GM12801 (cell line): ENCODE measurements at regions not wholly inside any gene's neighbourhood (a gene's known extent, or its start where the extent isn't known, plus 50 kb on each side); places are given as distances from the start of the nearest gene placed in this dataset.

Experiments used
- CTCF ChIP-seq: IDR thresholded peaks from one replicate; pipeline ENCODE4 v1.5.1; 2011; ENCODE audit warnings: control low read depth; ENCODE audit not compliant: insufficient read length; ENCODE audit errors: extremely low read depth

DNA sequence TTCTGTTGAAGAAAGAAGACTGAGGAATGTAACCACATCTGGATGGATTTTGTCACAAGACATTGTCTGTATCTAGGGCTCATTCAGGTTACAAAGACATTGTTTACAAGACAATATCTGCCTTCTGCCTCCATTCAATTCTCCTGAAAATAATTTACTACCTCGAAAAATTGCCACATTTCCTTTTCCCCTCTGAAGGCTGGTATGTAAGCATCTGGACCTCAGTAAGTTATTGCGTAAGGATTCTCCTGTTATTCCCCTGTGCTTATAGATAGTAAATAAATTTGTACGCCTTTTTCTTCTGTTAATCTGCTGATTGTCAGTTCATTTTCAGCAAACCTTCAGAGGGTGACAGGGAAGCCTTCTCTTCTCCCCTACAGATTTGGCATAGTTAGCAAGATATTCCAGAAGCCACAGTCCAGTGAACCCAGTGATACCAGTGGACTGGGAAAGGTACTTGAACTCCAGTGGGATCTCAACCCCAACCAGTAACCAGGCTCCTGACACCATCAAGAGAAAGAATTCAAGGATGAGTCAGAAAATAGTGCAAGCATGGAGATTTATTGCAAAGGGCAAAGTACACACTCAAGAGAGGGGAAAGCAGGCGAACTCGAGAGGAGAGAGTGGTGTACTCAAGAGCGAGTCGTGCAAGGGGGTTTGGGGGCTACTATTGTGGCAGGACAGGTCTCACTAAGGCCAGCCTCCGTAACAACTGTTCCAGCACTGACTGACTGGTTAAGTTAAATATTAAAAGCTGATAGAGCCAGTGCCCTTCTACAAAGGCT is 706.9 kb upstream of the GHITM start:
- no peak for TF ChIP-seq CTCF

DNA sequence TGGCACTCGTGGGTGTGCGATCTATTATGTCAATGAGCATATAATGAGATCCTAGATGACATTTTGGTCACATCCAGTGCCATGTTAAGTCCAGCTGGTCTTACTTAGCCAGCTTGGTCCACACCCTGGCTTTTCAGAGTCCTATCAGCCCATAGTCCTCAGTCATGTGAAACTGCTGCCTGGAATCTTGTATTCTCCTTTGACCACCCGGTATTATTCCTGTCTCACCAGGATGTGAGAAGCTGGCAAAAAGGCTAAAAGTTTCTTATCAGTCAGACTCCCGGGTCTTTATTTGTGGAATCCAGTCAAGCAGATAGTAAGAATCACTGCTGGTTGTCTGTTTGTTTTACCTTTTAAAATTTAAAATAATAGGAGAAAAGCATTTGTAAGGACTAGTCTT is 705.6 kb upstream of the GHITM start:
- no peak for TF ChIP-seq CTCF

DNA sequence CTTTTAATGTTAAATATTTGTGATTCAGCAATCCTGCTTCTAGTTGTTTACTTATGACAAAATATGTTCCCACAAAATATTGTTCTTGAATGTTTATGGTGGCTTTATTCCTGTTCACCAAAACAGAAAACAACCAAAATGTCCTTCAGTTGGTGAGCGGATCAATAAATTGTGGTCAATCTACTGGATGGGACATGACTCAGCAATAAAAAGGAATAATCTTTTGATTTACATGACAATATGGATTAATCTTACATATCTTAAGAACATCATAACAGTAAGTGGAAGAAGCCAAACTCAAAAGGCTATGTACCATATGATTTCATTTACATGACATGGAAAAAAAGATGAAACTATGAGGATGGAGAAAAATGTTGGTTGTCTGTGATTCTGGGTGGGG is 691.3 kb upstream of the GHITM start:
- TF ChIP-seq CTCF = no peak

DNA sequence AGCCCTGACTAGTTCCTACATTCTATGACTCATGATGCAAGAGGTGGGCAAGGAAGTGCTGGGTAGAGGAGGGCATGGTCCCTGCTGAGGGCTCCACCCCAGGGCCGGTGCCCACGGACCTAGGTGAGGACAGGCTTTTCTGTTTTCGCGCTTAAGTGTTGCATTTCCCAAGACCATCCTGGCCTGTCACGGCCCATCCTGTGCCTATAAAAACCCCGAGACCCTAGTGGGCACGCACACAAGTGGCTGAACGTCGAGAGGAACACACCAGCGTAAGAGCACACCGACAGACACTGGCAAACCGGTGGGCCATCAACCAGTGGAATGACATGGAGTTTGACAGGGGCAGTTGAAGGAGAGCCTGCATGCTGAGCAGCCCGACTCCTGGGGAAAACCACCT is 680.7 kb upstream of the GHITM start:
- no peak for TF ChIP-seq CTCF

DNA sequence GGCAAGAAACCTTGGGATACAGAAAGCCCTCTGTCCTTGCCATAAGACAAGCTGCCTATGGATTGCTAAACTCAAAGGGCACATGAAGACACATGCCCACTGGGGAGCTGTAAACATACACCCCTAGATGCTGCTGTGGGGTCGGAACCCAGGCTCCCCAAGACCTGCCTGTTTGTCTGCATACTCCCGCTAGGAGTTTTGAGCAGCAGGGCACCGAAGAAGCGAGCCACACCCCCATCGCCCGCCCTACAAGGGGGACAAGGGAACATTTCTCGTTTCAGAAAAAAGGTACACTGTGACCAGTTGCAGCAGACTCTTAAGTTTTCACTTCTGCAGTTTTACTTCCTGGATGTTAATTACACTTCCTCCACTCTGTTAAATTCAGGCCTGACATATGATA is 680.2 kb upstream of the GHITM start:
- no peak for TF ChIP-seq CTCF

- no peak for TF ChIP-seq CTCF
These were observed 669.5 kb upstream of the GHITM start for GRCh38 chr10:83469728-83470331.

- no peak for TF ChIP-seq CTCF
These were observed 663.1 kb upstream of the GHITM start for GRCh38 chr10:83476211-83476610.
